HFFc6 (cell line): ENCODE measurements at regions not wholly inside any gene's neighbourhood (a gene's known extent, or its start where the extent isn't known, plus 50 kb on each side); places are given as distances from the start of the nearest gene placed in this dataset.

Experiments
- DNase-seq: peaks from one replicate; pipeline ENCODE4 v3.0.0-alpha.2; 2018
- H3K27ac Mint-ChIP-seq: 2 replicates; pipeline ENCODE4 v1.8.0; 2020; ENCODE audit warnings: mild to moderate bottlenecking, mixed read lengths
- H3K27me3 Mint-ChIP-seq: 2 replicates; pipeline ENCODE4 v1.8.0; 2021; ENCODE audit warnings: mild to moderate bottlenecking, moderate library complexity, mixed read lengths; ENCODE audit not compliant: insufficient read depth
- H3K36me3 Mint-ChIP-seq: 2 replicates; pipeline ENCODE4 v1.8.0; 2021; ENCODE audit warnings: low read depth, mixed read lengths
- H3K4me1 Mint-ChIP-seq: 2 replicates; pipeline ENCODE4 v1.8.0; 2020; ENCODE audit warnings: low read depth, mixed read lengths
- H3K4me3 Mint-ChIP-seq: 2 replicates; pipeline ENCODE4 v1.8.0; 2020; ENCODE audit warnings: mild to moderate bottlenecking, moderate library complexity, mixed read lengths
- H3K9me3 Mint-ChIP-seq: 2 replicates; pipeline ENCODE4 v1.8.0; 2020; ENCODE audit warnings: mild to moderate bottlenecking, mixed read lengths
- CTCF ChIP-seq: fragments of 200-600 bp; sonication (generic); IDR thresholded peaks from 2 replicates; pipeline ENCODE4 v1.5.0; 2021; ENCODE audit warnings: antibody characterized with exemption, mild to moderate bottlenecking

DNA sequence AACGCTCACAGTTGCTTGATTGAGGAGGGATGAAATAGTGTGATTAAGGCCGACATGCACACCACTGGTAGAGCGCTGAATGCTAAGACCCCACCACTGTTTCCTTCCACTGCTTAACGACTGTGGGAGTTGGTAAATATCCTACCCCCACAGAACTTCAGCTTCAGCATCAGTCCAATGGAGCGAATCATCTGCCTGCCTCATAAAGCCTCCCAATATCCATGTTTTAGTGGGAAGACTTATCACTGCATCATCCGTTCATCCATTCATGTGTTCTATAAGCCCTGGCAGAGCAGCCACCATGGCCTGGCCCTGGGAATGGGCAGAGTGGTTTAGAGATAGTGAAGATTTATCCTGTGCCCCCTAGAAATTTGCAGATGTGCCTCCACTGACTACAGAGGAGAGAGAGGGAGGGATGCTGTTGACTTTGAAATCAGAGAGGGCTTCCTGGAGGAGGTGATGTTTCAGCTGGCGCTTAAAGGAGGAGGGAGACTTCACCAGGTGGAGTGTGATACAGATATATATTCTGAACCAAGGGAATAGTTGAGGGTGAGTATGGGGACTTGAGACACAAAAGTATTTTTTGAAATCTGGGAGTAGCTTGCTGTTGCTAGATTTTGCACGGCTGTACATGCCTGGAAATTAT is 71.9 kb upstream of the STX18 start:
- Mint-ChIP-seq H3K4me3 (no peak overlapping the region), H3K27me3 (peaks cover 25% of the 10 kb centered on the region), H3K36me3 (no peaks in the 10 kb centered on the region), H3K27ac (peak overlapping the region; percentile 10), H3K9me3 (no peaks in the 10 kb centered on the region), H3K4me1 (peaks cover 28% of the 10 kb centered on the region)
- no peak for TF ChIP-seq CTCF
- DNase-seq: no peak

DNA sequence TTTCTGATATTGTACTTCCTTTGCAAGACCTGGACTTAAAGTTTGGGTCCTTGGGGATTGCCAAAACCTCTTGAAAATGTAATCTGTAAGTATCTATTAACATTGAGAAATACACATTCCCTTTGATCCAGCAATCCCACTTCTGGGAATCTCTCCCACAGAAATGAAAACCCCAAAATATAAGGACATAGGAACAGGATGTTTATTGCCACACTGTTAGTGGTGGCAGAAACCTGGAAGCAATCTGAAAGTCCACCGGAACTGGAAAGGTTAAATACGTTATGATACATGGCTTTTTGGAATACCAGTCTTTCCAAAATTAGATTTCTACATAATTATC is 71.2 kb upstream of the STX18 start:
- no peak for DNase-seq
- Mint-ChIP-seq H3K4me1 (peaks cover 28% of the 10 kb centered on the region), H3K27ac (no peak overlapping the region), H3K27me3 (peaks cover 26% of the 10 kb centered on the region), H3K4me3 (no peak overlapping the region), H3K9me3 (no peaks in the 10 kb centered on the region), H3K36me3 (no peaks in the 10 kb centered on the region)
- TF ChIP-seq CTCF: no peak

- H3K27me3 Mint-ChIP-seq: peaks cover 17% of the 10 kb centered on the region
- no peak overlapping the region for H3K27ac Mint-ChIP-seq
- H3K4me3 Mint-ChIP-seq: no peak overlapping the region
- no peaks in the 10 kb centered on the region for H3K9me3 Mint-ChIP-seq
- H3K4me1 Mint-ChIP-seq: peaks cover 32% of the 10 kb centered on the region
- no peaks in the 10 kb centered on the region for H3K36me3 Mint-ChIP-seq
- no peak for DNase-seq
- TF ChIP-seq CTCF: no peak
Observed at GRCh38 chr4:4610672-4611071, 68.8 kb upstream of the STX18 start.

GRCh38 chr4:4609622-4610334 is 67.9 kb upstream of the STX18 start:
- no peak overlapping the region for H3K4me3 Mint-ChIP-seq
- no peaks in the 10 kb centered on the region for H3K36me3 Mint-ChIP-seq
- H3K9me3 Mint-ChIP-seq: no peaks in the 10 kb centered on the region
- DNase-seq: no peak
- TF ChIP-seq CTCF: no peak
- peaks cover 17% of the 10 kb centered on the region for H3K27me3 Mint-ChIP-seq
- H3K27ac Mint-ChIP-seq: no peak overlapping the region
- H3K4me1 Mint-ChIP-seq: peaks cover 24% of the 10 kb centered on the region

GRCh38 chr4:4608214-4608537 is 66.3 kb upstream of the STX18 start:
- no peak for DNase-seq
- no peak overlapping the region for H3K4me3 Mint-ChIP-seq
- H3K36me3 Mint-ChIP-seq: no peaks in the 10 kb centered on the region
- peaks cover 12% of the 10 kb centered on the region for H3K27me3 Mint-ChIP-seq
- no peaks in the 10 kb centered on the region for H3K9me3 Mint-ChIP-seq
- peaks cover 15% of the 10 kb centered on the region for H3K4me1 Mint-ChIP-seq
- H3K27ac Mint-ChIP-seq: no peak overlapping the region
- TF ChIP-seq CTCF: no peak
